NCI-H82 (cell line): ENCODE measurements at regions not wholly inside any gene's neighbourhood (a gene's known extent, or its start where the extent isn't known, plus 50 kb on each side); places are given as distances from the start of the nearest gene placed in this dataset.
"Not testable (repeated sequence)": the region's sequence is repeated elsewhere in the genome, so short reads cannot be mapped to it uniquely, and the experiment has no call there.

Source experiments
- DNase-seq: peaks from one replicate; lab custom pipeline; 2025; lab: John Stamatoyannopoulos, UW

GRCh38 chr9:95584176-95584575 lies 67.4 kb upstream of the PTCH1 start:
- no peak for DNase-seq

- no peak for DNase-seq
Measured at GRCh38 chr9:95581900-95582299, 65.1 kb upstream of the PTCH1 start.

GRCh38 chr9:95580812-95581761 lies 64.3 kb upstream of the PTCH1 start:
- peak; percentile 8 for DNase-seq

- DNase-seq = no peak
Measured at GRCh38 chr9:95574866-95575553, 58.2 kb upstream of the PTCH1 start.

GRCh38 chr9:95574176-95574575 lies 57.4 kb upstream of the PTCH1 start:
- no peak for DNase-seq

GRCh38 chr9:95573463-95573862 lies 56.7 kb upstream of the PTCH1 start:
- no peak for DNase-seq

- no peak for DNase-seq
Measured at GRCh38 chr9:95572381-95573151, 55.8 kb upstream of the PTCH1 start.

- DNase-seq = no peak
Measured at GRCh38 chr9:95570646-95571045, 53.9 kb upstream of the PTCH1 start.

GRCh38 chr9:95570150-95570549 lies 53.4 kb upstream of the PTCH1 start:
- no peak for DNase-seq

- not testable (repeated sequence) for DNase-seq
Measured at GRCh38 chr9:95568735-95569134, 52.0 kb upstream of the PTCH1 start.
